MM.1S (cell line): ENCODE measurements at regions not wholly inside any gene's neighbourhood (a gene's known extent, or its start where the extent isn't known, plus 50 kb on each side); places are given as distances from the start of the nearest gene placed in this dataset.

Experiments
- EZH2 ChIP-seq: fragments of 300-600 bp; sonication (generic); optimal IDR thresholded peaks from 2 replicates; pipeline ENCODE3; 2017; ENCODE audit warnings: low read depth, mild to moderate bottlenecking, antibody characterized with exemption, low read length, mixed read lengths
- TF ChIP-seq, protein P1 (sequence below): fragments of 300-600 bp; sonication (generic); IDR thresholded peaks from 2 replicates; pipeline ENCODE4 v1.5.1; 2016; ENCODE audit warnings: antibody characterized with exemption, low read length, mixed read lengths

DNA sequence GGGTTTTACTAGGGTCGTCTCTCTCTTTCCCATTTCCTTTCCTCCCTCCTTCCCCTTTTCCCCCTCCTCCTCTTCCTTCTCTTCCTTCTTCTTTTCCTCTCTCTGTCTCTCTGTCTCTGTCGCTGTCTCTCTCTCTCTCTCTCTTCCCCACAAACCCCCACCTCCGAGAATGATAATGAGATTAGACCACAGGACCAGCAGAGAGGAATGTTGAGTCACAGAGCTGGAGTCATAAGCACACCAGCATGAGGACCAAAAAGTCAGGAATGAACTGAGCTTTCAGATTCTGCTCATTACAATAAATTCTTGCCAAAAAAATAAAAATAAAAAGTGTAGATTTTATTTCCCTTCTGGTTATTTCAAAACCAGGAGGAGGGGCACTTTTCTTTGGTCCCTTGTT, 377.4 kb downstream of the LTN1 start:
- TF ChIP-seq, protein P1, sequence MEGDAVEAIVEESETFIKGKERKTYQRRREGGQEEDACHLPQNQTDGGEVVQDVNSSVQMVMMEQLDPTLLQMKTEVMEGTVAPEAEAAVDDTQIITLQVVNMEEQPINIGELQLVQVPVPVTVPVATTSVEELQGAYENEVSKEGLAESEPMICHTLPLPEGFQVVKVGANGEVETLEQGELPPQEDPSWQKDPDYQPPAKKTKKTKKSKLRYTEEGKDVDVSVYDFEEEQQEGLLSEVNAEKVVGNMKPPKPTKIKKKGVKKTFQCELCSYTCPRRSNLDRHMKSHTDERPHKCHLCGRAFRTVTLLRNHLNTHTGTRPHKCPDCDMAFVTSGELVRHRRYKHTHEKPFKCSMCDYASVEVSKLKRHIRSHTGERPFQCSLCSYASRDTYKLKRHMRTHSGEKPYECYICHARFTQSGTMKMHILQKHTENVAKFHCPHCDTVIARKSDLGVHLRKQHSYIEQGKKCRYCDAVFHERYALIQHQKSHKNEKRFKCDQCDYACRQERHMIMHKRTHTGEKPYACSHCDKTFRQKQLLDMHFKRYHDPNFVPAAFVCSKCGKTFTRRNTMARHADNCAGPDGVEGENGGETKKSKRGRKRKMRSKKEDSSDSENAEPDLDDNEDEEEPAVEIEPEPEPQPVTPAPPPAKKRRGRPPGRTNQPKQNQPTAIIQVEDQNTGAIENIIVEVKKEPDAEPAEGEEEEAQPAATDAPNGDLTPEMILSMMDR, result no peak
- no peak for TF ChIP-seq EZH2
